H9 (cell line): ENCODE measurements at regions not wholly inside any gene's neighbourhood (a gene's known extent, or its start where the extent isn't known, plus 50 kb on each side); places are given as distances from the start of the nearest gene placed in this dataset.

ENCODE experiments used
- DNase-seq: peaks from one replicate; pipeline ENCODE4 v3.0.0-alpha.2; 2017
- H2AFZ ChIP-seq: one replicate; pipeline ENCODE4 v1.6.1; 2013; ENCODE audit warnings: mild to moderate bottlenecking, low read length, control low read depth, moderate library complexity
- H2AK5ac ChIP-seq: 2 replicates; pipeline ENCODE4 v1.6.1; 2013; ENCODE audit warnings: low read length, control low read depth, mixed read lengths; ENCODE audit not compliant: insufficient read length
- H2BK120ac ChIP-seq: one replicate; pipeline ENCODE4 v1.6.1; 2013; ENCODE audit warnings: low read depth, mild to moderate bottlenecking, low read length, control low read depth, inconsistent platforms; ENCODE audit not compliant: poor library complexity, severe bottlenecking
- H2BK12ac ChIP-seq: 2 replicates; pipeline ENCODE4 v1.6.1; 2013; ENCODE audit warnings: low read length, control low read depth, mixed read lengths, low read depth; ENCODE audit not compliant: insufficient read length
- H2BK15ac ChIP-seq: 2 replicates; pipeline ENCODE4 v1.6.1; 2013; ENCODE audit warnings: low read depth, low read length, control low read depth
- H2BK20ac ChIP-seq: one replicate; pipeline ENCODE4 v1.6.1; 2013; ENCODE audit warnings: low read depth, mild to moderate bottlenecking, low read length, control low read depth, inconsistent platforms; ENCODE audit not compliant: poor library complexity, severe bottlenecking
- H2BK5ac ChIP-seq: 2 replicates; pipeline ENCODE4 v1.6.1; 2013; ENCODE audit warnings: low read length, control low read depth, mixed read lengths; ENCODE audit not compliant: insufficient read length
- H3K14ac ChIP-seq: 2 replicates; pipeline ENCODE4 v1.6.1; 2013; ENCODE audit warnings: low read length, control low read depth; ENCODE audit not compliant: insufficient read depth
- H3K18ac ChIP-seq: 2 replicates; pipeline ENCODE4 v1.6.1; 2013; ENCODE audit warnings: low read depth, mild to moderate bottlenecking, mixed read lengths, low read length, control low read depth; ENCODE audit not compliant: insufficient read length
- H3K23ac ChIP-seq: 2 replicates; pipeline ENCODE4 v1.6.1; 2013; ENCODE audit warnings: low read length, control low read depth, mixed read lengths, low read depth; ENCODE audit not compliant: insufficient read length
- H3K23me2 ChIP-seq: 2 replicates; pipeline ENCODE4 v1.6.1; 2013; ENCODE audit warnings: low read depth, mild to moderate bottlenecking, mixed read lengths, low read length, control low read depth; ENCODE audit not compliant: insufficient read length, poor library complexity, severe bottlenecking
- H3K27ac ChIP-seq: 2 replicates; pipeline ENCODE4 v1.5.1; 2013; ENCODE audit warnings: low read length, control low read depth, mixed read lengths, low read depth; ENCODE audit not compliant: insufficient read length
- H3K27me3 ChIP-seq: 2 replicates; pipeline ENCODE4 v1.6.1; 2013; ENCODE audit warnings: low read length, control low read depth, inconsistent platforms; ENCODE audit not compliant: insufficient read depth
- H3K4ac ChIP-seq: 2 replicates; pipeline ENCODE4 v1.6.1; 2013; ENCODE audit warnings: low read depth, mild to moderate bottlenecking, control low read depth, inconsistent platforms, low read length, moderate library complexity
- H3K4me1 ChIP-seq: 2 replicates; pipeline ENCODE4 v1.6.1; 2013; ENCODE audit warnings: low read length, control low read depth, inconsistent platforms; ENCODE audit not compliant: insufficient read depth
- H3K4me2 ChIP-seq: 2 replicates; pipeline ENCODE4 v1.6.1; 2013; ENCODE audit warnings: low read length, control low read depth, mixed read lengths; ENCODE audit not compliant: insufficient read length, insufficient read depth
- H3K56ac ChIP-seq: 2 replicates; pipeline ENCODE4 v1.6.1; 2013; ENCODE audit warnings: low read depth, mild to moderate bottlenecking, mixed read lengths, low read length, control low read depth; ENCODE audit not compliant: insufficient read length
- H3K79me1 ChIP-seq: 2 replicates; pipeline ENCODE4 v1.6.1; 2013; ENCODE audit warnings: low read depth, mild to moderate bottlenecking, moderate library complexity, low read length, control low read depth, inconsistent platforms; ENCODE audit not compliant: insufficient read depth, poor library complexity, severe bottlenecking
- H3K79me2 ChIP-seq: 2 replicates; pipeline ENCODE4 v1.6.1; 2013; ENCODE audit warnings: low read length, control low read depth, inconsistent platforms; ENCODE audit not compliant: insufficient read depth
- H3K9ac ChIP-seq: 2 replicates; pipeline ENCODE4 v1.6.1; 2013; ENCODE audit warnings: low read length, control low read depth, mixed read lengths; ENCODE audit not compliant: insufficient read length; ENCODE audit errors: extremely low read depth
- H3K9me3 ChIP-seq: one replicate; pipeline ENCODE4 v1.6.1; 2013; ENCODE audit warnings: low read depth, low read length, inconsistent platforms; ENCODE audit not compliant: control insufficient read depth
- H3T11ph ChIP-seq: one replicate; pipeline ENCODE4 v1.6.1; 2013; ENCODE audit warnings: mild to moderate bottlenecking, low read length, control low read depth, inconsistent platforms
- H4K20me1 ChIP-seq: one replicate; pipeline ENCODE4 v1.6.1; 2013; ENCODE audit not compliant: control insufficient read depth, insufficient read length, insufficient read depth
- H4K5ac ChIP-seq: 2 replicates; pipeline ENCODE4 v1.6.1; 2013; ENCODE audit warnings: low read depth, mild to moderate bottlenecking, mixed read lengths, low read length, control low read depth; ENCODE audit not compliant: insufficient read length
- H4K8ac ChIP-seq: replicated peaks from 2 replicates; pipeline ENCODE4 v1.6.1; 2013; ENCODE audit warnings: low read length, control low read depth, mixed read lengths, low read depth; ENCODE audit not compliant: insufficient read length
- H4K91ac ChIP-seq: 2 replicates; pipeline ENCODE4 v1.6.1; 2013; ENCODE audit warnings: low read depth, mild to moderate bottlenecking, moderate library complexity, mixed read lengths, low read length, control low read depth; ENCODE audit not compliant: insufficient read length
- H3K27ac Mint-ChIP-seq, 3 experiments: 2 replicates in 2 of 3; 3 replicates in 1 of 3; pipeline ENCODE4 v1.8.0; 2020 to 2021; ENCODE audit warnings: mixed read lengths in 3 of 3, mild to moderate bottlenecking in 1 of 3, moderate library complexity in 1 of 3
- H3K27me3 Mint-ChIP-seq: 2 replicates; pipeline ENCODE4 v1.8.0; 2021; ENCODE audit warnings: low read depth, mild to moderate bottlenecking, moderate library complexity, mixed read lengths
- H3K36me3 Mint-ChIP-seq, 3 experiments: 2 replicates in 2 of 3; 3 replicates in 1 of 3; pipeline ENCODE4 v1.8.0; 2020 to 2021; ENCODE audit warnings: low read depth in 3 of 3, mixed read lengths in 3 of 3; ENCODE audit not compliant: insufficient read depth in 1 of 3
- H3K4me1 Mint-ChIP-seq, 2 experiments: 2 replicates each; pipeline ENCODE4 v1.8.0; 2020; ENCODE audit warnings: mixed read lengths in 2 of 2
- H3K4me3 Mint-ChIP-seq, 2 experiments: 2 replicates in 1 of 2; 3 replicates in 1 of 2; pipeline ENCODE4 v1.8.0; 2020 to 2021; ENCODE audit warnings: mild to moderate bottlenecking in 2 of 2, mixed read lengths in 2 of 2, moderate library complexity in 1 of 2
- H3K9me3 Mint-ChIP-seq, 2 experiments: 2 replicates in 1 of 2; 3 replicates in 1 of 2; pipeline ENCODE4 v1.8.0; 2020; ENCODE audit warnings: mild to moderate bottlenecking in 2 of 2, mixed read lengths in 2 of 2, moderate library complexity in 1 of 2
- WGBS: extraction: QIAGEN DNeasy Blood & Tissue Kit; methylation state at CpG from one replicate; pipeline ENCODE4 v1.1.7; 2013; ENCODE audit warnings: missing lambda C conversion rate, low lambda C conversion rate, mixed read lengths; ENCODE audit not compliant: insufficient read length; ENCODE audit errors: extremely low coverage; 5-methylcytosine and 5-hydroxymethylcytosine counted together
- TF ChIP-seq, protein P1 (sequence below): fragments of 200-600 bp; sonication (generic); conservative IDR thresholded peaks from 3 replicates; pipeline ENCODE4 v1.8.0; 2021; ENCODE audit warnings: antibody characterized with exemption, mild to moderate bottlenecking

DNA sequence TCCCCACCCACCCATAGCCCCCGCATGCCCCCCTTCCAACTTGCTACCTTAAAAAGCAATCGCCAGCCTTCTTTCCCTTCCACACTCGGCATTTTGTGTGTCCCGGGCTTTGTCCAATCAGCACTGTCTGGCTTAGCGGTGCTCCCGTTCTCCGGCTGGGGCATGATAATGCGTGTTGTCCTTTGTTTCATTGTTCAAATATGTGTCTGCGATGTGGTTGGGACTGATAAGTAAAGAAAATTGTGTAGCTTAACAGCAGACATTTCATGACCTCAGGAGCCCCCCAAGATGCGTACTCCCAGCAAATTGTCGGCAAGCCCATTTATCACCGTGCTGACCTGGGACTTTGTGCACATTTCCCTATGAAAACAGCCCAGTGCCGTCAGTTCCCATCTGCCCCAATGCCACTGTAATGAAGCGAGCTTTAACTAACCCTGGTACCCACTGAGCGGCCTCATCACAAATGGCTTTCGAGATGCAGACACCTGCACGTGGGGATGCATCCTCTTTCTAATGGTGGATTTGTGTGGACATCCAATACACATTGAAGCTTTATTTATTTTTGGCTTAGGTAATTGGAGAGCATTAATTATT is 167.0 kb upstream of the E2F8 start:
- no peak overlapping the region for H3K4me3 Mint-ChIP-seq
- Histone ChIP-seq H2BK5ac (no peak overlapping the region), H3K14ac (no peak overlapping the region), H3K4me2 (no peak overlapping the region), H3K18ac (no peak overlapping the region), H2BK120ac (no peak overlapping the region), H2BK15ac (no peak overlapping the region), H3K9me3 (no peaks in the 10 kb centered on the region), H4K5ac (no peak overlapping the region), H3K27me3 (no peaks in the 10 kb centered on the region), H3K56ac (no peak overlapping the region), H3K4ac (no peak overlapping the region), H3K79me1 (no peaks in the 10 kb centered on the region), H3K27ac (no peak overlapping the region), H3K23ac (no peak overlapping the region), H3T11ph (no peak overlapping the region), H4K91ac (no peak overlapping the region), H2BK20ac (no peak overlapping the region), H3K23me2 (no peaks in the 10 kb centered on the region), H3K9ac (no peak overlapping the region), H2AK5ac (no peak overlapping the region), H4K20me1 (no peaks in the 10 kb centered on the region), H2AFZ (no peak overlapping the region), H3K4me1 (no peaks in the 10 kb centered on the region), H4K8ac (no peak overlapping the region), H2BK12ac (no peak overlapping the region), H3K79me2 (no peaks in the 10 kb centered on the region)
- TF ChIP-seq, protein P1, sequence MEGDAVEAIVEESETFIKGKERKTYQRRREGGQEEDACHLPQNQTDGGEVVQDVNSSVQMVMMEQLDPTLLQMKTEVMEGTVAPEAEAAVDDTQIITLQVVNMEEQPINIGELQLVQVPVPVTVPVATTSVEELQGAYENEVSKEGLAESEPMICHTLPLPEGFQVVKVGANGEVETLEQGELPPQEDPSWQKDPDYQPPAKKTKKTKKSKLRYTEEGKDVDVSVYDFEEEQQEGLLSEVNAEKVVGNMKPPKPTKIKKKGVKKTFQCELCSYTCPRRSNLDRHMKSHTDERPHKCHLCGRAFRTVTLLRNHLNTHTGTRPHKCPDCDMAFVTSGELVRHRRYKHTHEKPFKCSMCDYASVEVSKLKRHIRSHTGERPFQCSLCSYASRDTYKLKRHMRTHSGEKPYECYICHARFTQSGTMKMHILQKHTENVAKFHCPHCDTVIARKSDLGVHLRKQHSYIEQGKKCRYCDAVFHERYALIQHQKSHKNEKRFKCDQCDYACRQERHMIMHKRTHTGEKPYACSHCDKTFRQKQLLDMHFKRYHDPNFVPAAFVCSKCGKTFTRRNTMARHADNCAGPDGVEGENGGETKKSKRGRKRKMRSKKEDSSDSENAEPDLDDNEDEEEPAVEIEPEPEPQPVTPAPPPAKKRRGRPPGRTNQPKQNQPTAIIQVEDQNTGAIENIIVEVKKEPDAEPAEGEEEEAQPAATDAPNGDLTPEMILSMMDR: no peak
- no peaks in the 10 kb centered on the region for H3K36me3 Mint-ChIP-seq
- no peaks in the 10 kb centered on the region for H3K9me3 Mint-ChIP-seq
- H3K27me3 Mint-ChIP-seq: peaks cover 2% of the 10 kb centered on the region
- no peak for DNase-seq
- H3K27ac Mint-ChIP-seq: no peak overlapping the region
- H3K4me1 Mint-ChIP-seq: peaks cover 17 to 39% of the 10 kb centered on the region in 2 experiments
- no CpG with 5 or more reads among the region's 17 CpGs for WGBS
